Ovary (tissue), 3 donors: ENCODE measurements at regions not wholly inside any gene's neighbourhood (a gene's known extent, or its start where the extent isn't known, plus 50 kb on each side); places are given as distances from the start of the nearest gene placed in this dataset.

Experiments
- EP300 ChIP-seq: sonication (generic); formaldehyde crosslinking; IDR thresholded peaks from one replicate; pipeline ENCODE4 v1.6.1; 2017; ENCODE audit warnings: antibody characterized with exemption
- TF ChIP-seq, protein P1 (sequence below), 3 donors: fragments of 450-650 bp in 2 of 3; fragments of 200-600 bp in 1 of 3; IDR thresholded peaks; one replicate each; pipeline versions ENCODE4 v1.5.1 to v1.8.0; 2016 to 2022; ENCODE audit warnings: antibody characterized with exemption in 3 of 3, mild to moderate bottlenecking in 1 of 3
- donor health status: DM: no; HTN: no; CAD: no.

DNA sequence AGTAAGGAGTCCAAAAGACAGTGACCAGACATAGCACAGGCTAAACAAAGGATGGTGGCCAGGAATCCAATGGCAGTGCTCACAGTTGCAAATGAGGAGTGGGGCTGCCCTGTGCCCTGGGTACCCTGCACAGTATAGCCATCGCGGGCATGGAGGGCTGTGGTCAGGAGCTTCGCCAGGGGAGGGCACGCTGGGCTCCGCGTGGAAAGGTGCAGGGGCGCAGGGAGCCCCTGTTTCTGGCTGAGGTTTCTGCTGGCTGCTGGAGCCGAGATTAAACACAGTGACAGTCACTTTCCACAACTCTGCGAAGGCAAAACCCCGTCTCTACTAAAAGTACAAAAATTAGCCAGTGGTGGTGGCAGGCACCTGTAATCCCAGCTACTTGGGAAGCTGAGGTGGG, 194.7 kb downstream of the GALR1 start:
- TF ChIP-seq EP300 = no peak
- TF ChIP-seq, protein P1, sequence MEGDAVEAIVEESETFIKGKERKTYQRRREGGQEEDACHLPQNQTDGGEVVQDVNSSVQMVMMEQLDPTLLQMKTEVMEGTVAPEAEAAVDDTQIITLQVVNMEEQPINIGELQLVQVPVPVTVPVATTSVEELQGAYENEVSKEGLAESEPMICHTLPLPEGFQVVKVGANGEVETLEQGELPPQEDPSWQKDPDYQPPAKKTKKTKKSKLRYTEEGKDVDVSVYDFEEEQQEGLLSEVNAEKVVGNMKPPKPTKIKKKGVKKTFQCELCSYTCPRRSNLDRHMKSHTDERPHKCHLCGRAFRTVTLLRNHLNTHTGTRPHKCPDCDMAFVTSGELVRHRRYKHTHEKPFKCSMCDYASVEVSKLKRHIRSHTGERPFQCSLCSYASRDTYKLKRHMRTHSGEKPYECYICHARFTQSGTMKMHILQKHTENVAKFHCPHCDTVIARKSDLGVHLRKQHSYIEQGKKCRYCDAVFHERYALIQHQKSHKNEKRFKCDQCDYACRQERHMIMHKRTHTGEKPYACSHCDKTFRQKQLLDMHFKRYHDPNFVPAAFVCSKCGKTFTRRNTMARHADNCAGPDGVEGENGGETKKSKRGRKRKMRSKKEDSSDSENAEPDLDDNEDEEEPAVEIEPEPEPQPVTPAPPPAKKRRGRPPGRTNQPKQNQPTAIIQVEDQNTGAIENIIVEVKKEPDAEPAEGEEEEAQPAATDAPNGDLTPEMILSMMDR (IDR thresholded peaks at IDR 0.05) = no peak
